Fibroblast of skin of left quadriceps (primary cell): ENCODE measurements at regions not wholly inside any gene's neighbourhood (a gene's known extent, or its start where the extent isn't known, plus 50 kb on each side); places are given as distances from the start of the nearest gene placed in this dataset.

Experiments
- DNase-seq, 2 experiments: peaks; one replicate each; pipeline ENCODE4 v3.0.0-alpha.2; 2013; ENCODE audit warnings: low read depth in 2 of 2

GRCh38 chr13:39970177-39970846, 314.9 kb downstream of the COG6 start:
- DNase-seq, result no peak

- no peak for DNase-seq
Measured at GRCh38 chr13:39971526-39971925, 316.1 kb downstream of the COG6 start.

- no peak for DNase-seq
Measured at GRCh38 chr13:39976481-39976880, 321.0 kb downstream of the COG6 start.

GRCh38 chr13:39981056-39981455, 325.6 kb downstream of the COG6 start:
- DNase-seq, result no peak

DNA sequence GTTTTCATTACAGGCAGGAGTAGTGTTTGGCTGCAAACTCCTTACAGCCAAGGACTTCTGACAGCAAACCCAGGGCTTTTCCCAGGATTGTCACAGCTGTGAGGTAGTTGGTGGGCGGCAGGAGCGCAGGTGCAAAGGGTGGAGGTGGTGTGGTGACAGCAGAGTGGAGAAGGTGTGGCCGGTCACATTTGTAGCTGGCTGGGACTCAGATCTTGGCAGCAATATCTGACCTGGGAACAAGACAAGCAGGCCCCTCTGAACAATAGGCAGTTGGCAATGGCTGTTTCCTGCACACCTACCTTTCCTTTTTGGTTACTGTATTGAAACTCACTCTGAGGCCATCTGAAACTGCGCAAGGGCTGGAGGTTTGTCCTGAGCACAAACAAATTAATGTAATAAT, 327.3 kb downstream of the COG6 start:
- no peak for DNase-seq

DNA sequence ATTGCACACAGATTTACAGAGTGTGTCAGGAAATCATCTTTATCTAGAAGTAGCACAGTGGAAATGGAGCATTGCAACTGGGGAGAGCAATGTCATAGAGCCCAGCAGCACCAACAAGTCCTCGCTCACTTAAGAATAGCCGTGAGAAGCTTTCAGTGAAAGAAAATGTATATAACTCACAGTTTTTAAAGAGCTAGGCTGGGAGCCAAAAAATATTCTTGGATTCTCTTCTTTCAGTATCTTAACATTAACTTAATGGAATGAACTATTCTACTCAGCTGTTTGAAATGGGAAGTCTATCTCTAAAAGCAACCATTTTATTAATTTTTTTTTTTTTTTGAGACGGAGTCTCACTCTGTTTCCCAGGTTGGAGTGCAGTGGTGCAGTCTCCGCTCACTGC, 329.6 kb downstream of the COG6 start:
- no peak for DNase-seq

DNA sequence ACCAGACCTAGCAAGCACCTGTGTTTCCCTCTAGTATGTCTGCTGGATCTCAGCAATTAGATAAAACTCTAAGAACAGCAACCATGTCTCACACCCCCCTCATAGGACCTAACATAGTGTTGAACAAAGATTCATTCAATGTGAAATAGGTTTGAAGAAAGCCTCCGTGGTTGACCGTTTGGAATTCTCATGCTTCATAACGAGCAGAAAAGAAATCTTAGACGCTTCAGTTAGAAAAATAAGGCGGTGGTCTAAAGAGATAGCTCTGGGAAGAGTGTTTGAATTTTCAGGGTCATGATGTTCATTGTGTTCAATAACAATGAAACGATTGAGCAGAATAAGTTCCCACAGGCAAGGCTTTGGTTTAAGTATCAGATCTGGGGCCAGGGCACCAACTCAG, 332.9 kb downstream of the COG6 start:
- DNase-seq, result no peak

DNA sequence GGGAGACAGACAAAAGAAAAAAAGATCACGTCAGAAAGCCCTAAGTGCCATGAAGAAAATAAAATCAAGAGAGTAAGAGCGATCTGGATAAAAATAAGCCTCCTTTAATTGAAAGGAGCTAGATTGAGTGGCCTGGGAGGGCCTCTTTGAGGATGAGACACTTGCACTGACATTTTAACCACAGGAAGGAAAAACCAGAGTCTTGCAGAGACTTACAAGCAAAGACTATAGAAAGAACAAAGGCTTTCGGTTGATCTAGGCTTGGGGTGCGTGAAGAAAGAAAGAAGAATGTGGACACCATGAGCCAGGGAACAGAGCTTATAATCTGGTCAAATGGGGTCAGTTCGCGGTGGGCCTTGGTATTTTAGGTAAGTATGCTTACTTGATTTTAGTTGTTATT, 342.7 kb downstream of the COG6 start:
- no peak for DNase-seq

GRCh38 chr13:40002016-40002415, 346.6 kb downstream of the COG6 start:
- no peak for DNase-seq

- no peak for DNase-seq
Measured at GRCh38 chr13:40013554-40013953, 358.1 kb downstream of the COG6 start.

- no peak for DNase-seq
Measured at GRCh38 chr13:40016953-40017660, 361.6 kb downstream of the COG6 start.

DNA sequence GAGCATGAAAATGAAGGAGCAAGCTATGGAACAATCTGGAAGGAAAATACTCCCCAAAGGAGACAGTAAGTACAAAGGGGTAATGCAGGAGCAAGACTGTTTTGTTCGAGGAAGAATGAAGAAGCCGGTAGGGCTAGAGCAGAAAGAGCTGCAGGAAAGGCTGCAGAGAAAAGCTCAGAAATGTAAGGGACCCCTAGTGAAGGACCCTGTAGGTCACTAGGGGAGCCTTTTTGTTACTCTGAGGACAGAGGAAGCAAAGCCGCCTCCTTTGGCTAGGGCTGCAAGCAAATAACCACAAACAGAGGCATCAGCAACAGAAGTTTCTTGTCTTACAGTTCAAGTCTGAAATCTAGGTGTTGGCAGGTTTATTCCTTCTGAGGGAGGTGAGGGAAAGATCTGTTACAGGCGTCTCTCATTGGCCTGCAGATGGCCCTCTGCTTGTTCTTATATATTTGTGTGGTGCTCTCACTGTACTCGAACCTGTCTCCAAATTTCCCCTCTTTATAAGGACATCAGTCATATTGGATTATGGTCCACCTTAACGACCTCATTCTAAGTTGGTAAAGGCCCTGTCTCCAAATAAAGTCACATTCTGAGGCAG, 362.3 kb downstream of the COG6 start:
- DNase-seq, result no peak

GRCh38 chr13:40023595-40024203, 368.2 kb downstream of the COG6 start:
- peak; percentile 40 to 42 for DNase-seq

DNA sequence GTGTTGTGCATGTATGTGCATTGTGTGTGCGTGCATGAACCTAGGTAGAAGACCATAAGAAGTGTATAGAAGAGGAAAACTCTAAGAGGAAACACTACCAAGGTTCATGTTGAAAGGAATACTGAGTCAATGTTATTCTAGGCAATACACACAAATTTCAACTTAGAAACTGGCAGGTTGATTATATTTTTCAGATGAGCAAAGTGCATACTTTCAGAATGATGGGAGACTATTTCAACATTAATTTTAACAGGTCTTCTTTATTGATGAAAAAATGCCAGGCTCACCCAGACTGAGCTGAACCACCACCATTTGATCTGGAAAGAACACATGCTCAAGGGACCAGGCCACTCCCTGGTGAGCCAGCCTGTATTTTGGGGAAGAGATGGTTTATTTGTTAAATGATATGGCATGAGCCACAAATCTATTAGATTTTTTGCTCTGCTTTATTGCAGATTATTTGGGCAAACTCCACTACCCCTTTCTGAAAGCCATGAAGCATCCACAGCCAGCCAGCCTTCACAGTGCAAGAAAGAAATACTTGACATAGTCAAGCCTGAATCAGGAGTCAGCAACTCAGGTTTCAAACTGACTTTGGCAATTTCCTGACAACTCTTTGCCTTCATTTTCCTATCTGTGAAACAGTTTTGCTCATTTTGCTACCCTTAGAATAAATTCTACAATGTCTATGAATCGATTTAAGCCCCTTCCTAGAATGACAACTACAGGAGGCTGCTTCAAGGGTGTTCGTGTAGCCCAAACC, 368.9 kb downstream of the COG6 start:
- DNase-seq, result no peak

DNA sequence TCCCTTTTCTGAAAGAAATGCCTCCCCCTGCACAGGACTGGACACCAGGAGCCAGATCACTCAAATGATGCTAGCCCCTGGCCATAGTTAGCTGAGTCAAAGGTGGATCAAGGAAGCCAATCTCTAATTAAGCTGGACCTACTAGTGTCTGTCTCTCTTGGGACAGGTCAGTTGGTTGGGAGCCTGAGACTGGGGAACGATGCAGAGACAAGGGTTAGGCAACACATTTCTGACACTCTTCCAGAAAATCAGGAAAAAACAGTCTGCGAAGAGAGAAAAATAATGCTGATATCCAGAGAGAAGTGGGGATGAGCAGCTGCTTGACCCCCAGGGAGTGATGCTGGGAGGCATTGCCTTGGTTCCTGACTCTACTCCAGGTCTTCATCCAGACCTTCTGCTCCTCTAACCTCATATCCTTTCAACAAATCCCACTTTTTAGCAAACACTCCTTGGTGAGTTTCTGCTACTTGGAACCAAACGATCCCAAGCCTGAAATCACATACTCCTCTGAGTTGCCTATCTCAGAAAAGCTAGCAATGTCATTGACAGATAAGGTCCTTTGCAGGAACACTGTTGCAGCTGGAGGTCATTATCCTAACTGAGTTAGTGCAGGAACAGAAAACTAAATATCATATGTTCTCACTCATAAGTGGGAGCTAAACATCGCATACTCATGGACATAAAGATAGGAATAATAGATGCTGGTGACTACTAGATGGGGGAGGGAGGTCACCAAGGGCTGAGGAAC, 369.7 kb downstream of the COG6 start:
- no peak for DNase-seq

DNA sequence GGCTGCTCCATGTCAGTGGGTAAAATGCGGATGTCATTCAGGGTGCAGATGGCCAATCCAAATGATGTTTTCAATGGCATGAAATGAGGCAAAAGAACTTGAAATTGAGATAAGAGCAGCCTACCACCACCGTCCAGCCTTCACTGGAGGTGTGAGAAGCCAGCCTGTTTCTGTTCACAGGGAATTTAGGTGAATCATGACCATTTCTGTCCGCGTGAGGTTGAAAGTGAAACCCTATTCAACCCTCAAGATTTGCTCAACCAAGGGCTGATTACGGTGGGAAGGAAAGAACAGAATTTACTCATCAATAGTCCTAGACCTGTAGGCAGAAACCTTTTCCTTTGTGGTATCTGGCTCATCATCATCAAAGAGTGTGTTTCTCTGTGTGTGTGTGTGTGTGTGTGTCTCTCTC, 370.7 kb downstream of the COG6 start:
- DNase-seq, result no peak

- no peak for DNase-seq
Measured at GRCh38 chr13:40026741-40027140, 371.3 kb downstream of the COG6 start.

GRCh38 chr13:40028446-40028845, 373.0 kb downstream of the COG6 start:
- no peak for DNase-seq

- peak; percentile 93 to 94 for DNase-seq
Measured at GRCh38 chr13:40031031-40031430, 375.6 kb downstream of the COG6 start.

DNA sequence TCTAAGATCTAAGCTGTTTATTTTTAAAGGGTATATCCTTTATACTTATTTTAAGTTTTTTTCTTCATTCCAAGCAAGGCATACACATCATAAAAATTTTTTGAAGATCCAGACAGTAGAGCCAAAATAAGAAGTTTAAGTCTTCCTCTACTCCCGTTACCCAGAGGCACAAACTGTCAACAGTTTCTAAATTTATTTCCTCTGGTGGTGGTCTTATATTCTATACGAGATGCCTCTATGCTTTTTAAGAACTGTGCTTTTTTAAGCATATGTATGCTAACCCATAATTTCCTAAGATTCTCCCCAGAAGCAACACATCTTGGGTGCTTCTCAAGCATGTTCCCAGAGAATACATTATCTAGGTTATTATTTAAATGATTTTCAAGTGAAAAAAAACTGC, 383.6 kb downstream of the COG6 start:
- DNase-seq, result no peak

DNA sequence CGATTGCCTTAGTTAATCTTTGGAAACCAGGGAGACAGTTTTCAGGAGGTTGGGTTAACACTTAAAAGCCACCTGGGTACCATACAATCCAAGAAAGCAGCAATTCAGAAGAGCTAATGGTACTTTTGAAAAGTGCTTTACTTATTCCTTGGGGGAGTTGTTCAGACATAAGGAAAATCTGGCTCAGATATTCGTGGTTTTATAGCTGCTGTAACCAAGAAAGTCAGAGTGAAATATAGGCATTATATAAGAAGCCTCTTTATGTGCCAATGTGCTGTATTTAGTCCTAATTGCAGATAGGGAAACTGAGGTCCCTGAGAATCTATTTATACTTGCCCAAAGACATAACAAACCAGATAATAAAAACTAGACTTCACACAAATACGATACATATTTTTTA, 387.5 kb downstream of the COG6 start:
- no peak for DNase-seq
